DMS153 treated with DMSO at 0.1 percent for 48 hours (cell line): ENCODE measurements at regions not wholly inside any gene's neighbourhood (a gene's known extent, or its start where the extent isn't known, plus 50 kb on each side); places are given as distances from the start of the nearest gene placed in this dataset.
"Not testable (repeated sequence)": the region's sequence is repeated elsewhere in the genome, so short reads cannot be mapped to it uniquely, and the experiment has no call there.

Experiments used
- DNase-seq: peaks from one replicate; lab custom pipeline; 2025; ENCODE audit not compliant: unreplicated experiment; lab: John Stamatoyannopoulos, UW

DNA sequence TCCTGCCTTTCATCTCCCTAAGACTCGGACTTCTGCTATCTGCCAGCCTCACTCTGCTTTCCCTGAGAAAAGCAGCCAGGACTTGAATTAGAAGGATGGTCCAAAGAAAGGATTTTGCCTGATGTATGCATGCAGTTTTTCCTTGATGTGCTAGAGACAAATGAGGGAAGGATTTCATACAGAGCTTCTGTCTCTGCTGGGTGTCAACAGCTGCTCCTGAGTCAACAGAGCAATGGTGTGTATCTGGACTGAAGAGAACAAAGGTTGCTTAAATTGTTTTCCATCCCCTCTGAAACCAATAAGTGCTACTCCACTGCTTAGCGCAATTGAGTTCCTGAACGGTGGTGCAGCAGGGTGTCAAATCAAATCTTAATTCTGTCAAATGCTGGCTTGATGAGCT, 680.6 kb upstream of the C16orf82 start:
- DNase-seq = peak; percentile 9

DNA sequence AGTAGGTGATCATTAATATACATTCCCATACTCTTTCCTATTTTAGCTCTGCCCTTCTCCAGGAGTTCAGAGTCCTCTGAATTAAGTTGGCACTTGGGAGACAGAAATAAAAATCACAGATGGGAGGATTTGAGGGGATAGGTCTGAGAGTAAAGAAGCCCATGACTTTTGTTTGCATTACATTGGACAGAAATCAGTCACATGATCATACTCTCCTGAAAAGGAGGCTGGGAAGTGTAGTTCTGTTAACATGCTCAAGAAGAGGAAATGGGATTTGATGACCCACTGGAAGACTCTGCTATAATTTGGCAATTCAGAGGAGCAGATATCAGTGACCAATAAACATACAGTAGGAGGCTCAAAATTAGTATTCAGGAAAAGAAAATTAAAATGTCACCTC, 674.9 kb upstream of the C16orf82 start:
- no peak for DNase-seq

DNA sequence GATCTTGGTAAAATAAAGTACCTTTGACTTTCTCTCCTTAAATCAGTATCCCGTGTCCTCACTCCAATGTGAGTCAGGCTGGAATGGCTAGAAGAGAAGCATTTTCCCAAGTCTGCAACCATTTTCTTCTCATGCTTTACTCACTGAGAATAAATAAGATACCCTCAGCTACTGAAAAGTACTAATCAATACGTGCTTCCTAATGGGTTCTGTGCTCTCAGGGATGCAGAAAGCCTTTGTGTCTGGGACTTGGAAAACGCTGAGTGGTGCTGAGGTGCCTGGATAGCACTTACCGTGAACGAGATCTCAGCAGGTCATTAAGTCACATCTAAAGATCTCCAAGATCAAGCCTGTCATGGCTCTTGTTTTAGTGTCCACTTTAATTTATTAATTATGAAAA, 672.3 kb upstream of the C16orf82 start:
- DNase-seq = no peak

DNA sequence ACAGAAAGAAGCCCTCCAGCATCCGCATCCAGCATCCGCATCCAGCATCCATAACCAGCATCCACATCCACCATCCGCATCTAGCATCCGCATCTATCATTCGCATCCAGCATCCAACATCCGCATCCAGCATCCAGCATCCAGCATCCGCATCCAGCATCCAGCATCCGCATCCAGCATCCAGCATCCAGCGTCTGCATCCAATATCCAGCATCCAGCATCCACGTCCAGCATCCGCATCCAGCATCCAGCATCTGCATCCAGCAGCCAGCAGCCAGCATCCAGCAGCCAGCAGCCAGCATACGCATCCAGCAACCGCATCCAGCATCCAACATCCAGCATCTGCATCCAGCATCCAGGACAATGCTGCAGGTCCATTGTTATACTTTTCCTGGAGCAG, 671.0 kb upstream of the C16orf82 start:
- no peak for DNase-seq

DNA sequence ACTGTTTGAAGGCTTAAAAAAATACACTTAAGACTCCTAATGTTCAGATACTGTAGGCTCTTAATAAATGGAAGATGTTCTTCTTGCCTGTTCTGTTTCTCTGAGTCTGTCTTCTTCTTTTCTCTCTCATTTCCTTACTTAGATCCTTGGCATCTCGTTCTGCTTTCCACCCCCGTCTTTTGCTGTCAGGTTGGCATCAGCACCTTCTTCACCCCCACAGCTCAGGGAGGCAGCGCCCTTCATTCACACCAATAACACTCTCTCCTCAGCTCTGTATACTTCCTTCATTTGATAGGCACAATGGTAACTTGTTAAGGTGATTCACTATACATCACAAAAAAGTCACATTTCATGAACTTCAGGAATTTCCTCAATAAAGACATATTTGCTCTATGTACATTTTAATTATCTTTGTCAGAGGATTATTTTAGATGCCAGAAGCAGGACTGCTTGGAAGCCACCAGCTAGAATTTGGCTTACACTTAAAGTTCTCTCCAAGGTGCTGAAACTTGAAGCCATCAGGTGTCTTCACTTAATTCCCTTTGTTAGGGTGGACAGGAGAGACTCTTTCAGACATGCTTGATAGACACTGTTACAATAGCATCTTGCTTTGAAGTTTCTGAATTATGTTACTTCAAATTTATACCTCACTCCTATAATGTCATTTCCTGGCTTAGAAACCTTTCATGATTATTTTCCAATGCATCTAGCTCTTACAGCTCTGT, 670.1 kb upstream of the C16orf82 start:
- DNase-seq = no peak

DNA sequence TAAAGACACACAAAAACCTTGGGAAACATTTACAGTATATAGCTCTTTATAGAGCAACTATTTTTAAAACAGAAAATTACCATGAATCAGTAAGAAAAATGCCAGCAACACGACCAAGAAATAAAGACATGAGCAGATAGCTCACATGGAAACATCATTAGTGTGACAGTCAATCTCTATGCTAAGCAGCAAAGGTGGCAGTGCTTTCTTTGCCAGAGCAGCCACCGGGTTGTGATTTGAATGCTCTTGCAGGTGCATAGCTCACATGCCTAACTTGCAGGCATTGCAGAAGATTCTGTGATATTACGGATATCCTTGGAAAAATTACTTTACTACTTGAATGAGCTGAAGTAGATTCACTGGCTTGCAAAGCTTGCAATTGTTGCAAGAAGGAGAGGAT, 652.9 kb upstream of the C16orf82 start:
- no peak for DNase-seq

DNA sequence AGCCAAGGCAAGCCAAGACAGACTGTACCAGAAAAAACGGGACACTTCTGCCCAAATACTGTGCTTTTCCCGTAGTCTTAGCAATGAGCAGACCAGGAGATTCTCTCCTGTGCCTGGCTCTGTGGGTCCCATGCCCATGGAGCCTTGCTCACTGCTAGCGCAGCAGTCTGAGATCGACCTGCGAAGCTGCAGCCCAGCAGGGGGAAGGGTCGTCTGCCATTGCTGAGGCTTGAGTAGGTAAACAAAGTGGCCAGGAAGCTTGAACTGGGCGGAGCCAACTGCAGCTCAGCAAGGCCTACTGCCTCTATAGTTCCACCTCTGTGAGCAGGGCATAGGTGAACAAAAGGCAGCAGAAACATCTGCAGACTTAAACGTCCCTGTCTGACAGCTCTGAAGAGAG, 647.3 kb upstream of the C16orf82 start:
- not testable (repeated sequence) for DNase-seq

DNA sequence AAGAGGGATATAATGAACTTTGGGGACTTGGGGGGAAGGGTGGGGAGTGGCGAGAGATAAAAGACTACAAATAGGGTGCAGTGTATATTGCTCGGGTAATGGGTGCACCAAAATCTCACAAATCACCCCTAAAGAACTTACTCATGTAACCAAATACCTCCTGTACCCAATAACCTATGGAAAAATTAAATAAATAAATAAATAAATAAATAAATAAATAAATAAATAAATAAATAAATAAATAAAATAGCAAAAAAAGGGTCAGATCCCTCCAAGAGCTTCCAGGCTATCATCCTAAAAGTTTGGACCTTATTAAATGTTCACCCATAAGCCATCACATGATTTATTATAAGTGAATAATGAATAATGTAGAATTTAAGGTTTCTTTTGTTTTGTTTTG, 636.1 kb upstream of the C16orf82 start:
- DNase-seq = no peak

DNA sequence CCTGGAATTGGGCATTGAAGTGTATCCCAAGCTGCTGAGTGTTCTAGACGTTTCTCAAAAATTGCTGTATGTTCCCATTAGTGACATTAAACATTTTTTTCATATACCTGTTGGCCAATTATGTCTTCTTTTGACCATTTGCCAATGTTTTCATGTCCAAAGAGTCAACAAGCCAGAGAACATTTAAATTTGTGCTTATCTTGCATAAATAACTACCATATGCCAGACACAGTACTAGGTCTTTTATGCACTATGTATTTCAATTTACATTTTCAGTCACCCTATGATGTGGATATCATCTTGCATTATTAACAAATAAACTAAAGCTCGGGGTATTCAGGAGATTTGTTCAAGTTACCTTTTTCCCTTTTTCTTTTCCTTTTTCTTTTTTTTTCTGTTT, 632.9 kb upstream of the C16orf82 start:
- no peak for DNase-seq

DNA sequence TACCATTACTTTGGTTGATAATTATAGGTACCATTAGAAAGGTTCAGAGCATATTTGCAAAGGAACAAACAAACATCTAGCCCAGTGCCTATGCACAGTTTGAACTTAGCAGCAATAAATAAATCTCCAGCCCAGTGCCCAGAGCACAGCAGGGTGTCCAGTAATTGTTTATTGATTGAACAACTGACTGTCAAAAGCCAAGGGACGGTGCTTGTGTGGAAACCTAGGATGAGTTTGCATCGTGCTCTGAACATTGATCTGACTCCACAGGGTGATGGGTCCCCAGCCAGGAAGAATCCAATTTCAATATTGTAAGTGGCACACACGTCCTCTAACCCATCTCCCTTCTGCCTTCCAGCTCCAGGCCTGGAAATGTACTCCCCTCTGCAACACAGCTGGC, 625.5 kb upstream of the C16orf82 start:
- no peak for DNase-seq

DNA sequence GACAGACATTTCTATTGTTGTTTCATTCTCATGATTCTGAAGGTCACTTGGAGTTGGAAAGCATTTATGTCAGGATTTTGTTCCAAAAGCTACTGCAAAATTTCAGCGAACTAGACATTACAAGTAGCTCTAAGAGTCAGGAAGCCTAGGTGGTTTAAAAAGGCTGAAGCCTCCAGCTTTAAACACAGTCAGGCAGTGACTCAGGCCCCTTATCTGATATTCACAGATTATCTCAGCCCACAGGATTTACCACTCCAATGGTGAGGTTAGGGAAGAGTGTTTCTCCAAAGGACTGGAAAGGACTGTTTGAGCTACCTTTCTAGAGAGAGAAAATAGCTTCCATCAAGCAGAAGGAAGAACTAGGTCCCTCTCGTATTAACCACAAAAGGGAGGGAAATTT, 624.4 kb upstream of the C16orf82 start:
- DNase-seq = no peak

DNA sequence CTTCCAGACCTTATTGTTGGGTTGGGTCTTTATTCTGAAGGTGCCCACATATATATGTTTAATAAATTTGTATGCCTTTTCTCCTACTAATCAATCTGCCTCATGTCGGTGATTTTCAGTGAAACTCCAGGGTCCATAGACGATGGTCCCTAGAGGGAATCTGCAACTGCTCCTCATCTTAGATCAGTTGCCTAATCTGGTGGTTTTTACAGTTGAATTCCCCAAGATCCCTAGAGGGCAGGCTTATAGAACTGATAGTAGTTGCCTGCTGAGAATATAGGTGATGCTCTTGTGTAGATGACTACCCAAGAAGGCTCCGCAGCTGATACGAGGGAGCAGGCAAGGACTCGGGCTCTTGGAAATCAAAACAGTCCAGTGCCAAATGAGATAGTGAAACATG, 619.2 kb upstream of the C16orf82 start:
- no peak for DNase-seq

DNA sequence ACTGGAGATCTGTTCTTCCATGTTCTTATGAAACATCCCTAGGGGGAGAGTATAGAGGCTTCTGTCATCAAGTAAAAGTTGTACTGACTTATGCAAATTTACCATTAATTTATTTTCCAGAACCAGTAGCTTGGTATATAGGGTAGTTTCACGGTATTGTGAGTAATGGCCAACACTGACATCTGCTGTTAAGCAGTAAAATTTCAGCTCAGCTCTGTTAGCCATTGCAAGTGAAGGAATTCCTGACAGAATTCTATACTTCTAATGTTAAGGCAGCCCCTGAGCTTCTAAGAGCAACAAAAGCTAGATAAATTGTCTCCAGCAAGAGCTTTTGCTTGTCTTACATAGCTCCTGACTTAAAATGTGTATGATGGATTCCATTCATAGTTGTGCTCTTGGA, 613.5 kb upstream of the C16orf82 start:
- DNase-seq = no peak

DNA sequence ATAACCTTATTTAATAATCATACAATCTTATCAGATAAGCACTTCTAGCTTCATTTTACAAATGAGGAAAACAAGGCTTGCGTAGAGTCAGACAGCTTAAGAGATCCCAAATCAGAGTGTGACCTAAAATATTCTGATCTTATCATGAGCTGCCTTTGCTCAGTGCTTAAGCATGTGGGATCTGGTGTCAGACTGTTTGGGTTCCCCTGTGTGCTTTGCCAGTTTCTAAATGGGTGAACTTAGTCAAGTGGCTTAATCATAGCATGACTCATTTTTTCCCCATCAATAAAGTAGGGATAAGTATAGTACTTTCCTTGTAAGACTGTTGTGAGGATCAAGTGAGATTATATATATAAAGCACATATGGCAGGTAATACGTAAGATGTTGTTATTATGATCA, 612.6 kb upstream of the C16orf82 start:
- no peak for DNase-seq

DNA sequence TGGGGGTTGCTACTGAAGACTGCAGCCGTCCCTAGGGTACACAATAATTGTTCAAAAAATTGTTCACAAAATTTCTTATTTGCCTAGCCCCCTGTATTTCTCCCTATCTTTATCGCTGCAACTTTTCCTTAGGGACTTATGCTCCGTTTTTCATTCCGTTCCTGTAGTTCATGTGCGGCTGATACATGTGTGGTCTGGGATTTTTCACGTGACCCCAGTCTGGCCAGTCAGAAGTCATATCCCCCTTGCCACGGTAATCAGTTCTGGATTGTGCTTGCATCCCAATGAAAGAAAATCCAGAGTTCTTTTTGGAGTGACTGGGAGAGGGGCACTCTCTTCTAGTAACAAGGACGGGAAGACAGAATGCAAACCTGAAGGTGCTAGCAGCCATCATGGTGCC, 610.7 kb upstream of the C16orf82 start:
- no peak for DNase-seq

DNA sequence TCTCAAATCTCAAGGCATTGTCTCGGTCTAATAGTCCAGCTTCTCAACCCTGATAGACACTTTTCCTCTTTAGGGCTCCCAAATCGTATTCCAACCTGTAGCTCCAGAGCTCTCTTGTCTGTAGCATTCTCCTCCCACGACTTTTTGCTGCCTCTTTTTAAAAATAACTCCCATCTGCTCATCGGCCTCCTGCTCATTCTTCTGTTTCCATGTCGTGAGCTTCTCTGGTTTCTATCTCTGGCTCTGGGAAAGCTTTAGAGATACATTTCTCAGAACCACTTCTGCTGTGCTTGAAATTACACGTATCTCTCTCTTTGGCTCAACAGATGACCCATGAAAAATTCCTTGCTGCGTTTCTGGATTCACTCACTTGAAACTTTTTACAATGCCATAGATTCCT, 609.6 kb upstream of the C16orf82 start:
- no peak for DNase-seq

DNA sequence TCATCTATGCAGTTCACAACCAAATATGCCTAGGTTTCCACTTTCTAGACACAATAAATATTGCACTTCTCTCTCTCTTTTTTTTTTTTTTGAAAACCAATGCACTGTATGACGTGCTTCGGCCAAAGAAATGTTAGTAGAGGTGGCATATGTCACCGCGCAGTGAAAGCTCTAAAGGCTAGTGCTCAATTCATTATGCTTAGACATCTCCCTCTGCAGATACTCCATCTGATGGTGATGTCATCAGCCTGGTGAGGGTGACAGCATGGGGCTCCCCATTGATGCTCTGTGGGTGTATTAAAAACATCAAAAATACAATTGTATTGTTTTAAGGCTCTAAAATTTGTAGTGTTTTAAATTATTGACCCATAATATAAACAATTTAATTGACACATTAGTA, 608.8 kb upstream of the C16orf82 start:
- no peak for DNase-seq

DNA sequence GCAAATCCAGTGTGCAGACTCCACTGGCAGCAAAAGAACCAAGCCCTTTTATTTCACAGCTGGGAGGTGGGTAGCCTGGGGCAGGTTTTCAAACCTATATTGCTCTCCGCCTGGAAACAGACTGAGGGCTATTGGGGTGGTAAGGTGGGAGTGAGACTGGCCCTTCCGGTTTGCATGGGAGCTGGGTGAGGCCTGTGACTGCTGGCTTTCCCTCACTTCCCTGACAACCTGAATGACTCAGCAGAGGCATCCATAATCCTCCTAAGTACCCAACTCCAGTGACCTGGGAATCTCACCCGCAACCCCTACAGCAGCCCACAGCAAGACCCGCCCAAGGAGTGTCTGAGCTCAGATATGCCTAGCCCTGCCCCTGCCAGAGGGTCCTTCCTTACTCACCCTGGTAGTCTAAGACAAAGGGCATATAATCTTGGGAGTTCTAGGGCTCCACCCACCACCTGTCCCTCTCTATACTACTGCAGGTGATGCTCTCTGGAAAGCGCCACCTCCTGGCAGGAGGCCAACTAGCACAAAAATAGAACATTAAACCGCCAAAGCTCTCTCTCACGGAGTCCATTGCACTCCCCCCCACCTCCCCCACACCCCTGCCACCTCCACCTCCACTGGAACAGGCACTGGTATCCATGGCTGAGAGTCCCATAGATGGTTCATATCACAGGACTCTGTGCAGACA, 602.0 kb upstream of the C16orf82 start:
- DNase-seq = no peak

DNA sequence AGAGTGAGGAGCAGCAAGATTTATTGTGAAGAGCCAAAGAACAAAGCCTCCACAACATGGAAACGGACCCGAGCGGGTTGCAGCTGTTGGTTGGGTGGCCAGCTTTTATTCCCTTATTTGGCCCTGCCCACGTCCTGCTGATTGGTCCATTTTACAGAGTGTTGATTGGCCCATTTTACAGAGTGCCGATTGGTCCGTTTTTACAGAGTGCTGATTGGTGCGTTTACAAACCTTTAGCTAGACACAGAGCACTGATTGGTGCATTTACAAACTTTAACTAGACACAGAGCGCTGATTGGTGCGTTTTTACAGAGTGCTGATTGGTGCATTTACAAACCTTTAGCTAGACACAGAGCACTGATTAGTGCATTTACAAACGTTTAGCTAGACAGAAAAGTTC, 592.3 kb upstream of the C16orf82 start:
- DNase-seq = not testable (repeated sequence)

DNA sequence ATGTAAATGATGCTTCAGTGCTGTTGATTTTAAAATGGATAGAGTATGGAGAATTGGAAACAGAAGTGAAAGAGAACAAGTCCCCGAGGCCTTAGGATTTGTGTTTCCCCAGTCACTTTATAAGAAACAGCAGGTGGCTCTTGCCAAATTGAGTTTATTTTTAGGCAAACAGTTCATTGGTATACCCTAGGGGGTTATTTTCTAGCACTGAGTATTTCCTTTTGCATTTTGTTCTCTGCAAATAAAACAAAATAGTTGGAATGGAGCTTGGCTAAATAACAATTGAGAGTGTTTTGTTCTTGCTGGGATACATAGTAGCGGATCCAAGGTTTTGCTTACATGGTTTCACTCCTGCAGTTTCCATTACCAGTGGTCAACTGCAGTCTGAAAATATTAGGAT, 591.1 kb upstream of the C16orf82 start:
- DNase-seq = no peak

DNA sequence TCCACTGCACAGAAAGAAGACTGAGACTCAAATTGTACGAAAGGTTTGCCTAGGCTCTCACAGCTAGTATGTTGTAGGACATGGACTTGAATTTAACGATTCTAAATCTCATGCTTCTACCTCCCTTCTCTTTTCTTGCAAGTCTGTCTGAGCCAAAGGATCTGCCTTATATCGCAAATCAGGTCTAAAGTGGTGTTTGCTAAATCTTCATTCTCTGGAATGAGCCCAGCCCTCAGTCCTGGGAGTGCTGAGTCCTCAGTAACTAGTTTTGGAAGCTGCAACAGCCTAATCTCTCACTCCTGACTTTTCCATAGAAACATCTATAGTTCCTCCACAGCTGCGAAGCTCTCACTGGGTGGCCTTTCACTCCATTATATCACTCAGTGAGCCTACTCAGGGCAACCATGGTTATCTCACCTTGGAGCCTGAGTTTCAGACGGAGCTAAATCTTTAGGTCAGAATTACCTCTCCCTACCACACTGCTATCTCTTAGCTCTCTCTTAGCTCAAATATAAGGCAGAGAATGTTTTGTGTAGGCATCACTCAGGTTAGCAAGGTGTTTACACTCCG, 575.5 kb upstream of the C16orf82 start:
- no peak for DNase-seq

DNA sequence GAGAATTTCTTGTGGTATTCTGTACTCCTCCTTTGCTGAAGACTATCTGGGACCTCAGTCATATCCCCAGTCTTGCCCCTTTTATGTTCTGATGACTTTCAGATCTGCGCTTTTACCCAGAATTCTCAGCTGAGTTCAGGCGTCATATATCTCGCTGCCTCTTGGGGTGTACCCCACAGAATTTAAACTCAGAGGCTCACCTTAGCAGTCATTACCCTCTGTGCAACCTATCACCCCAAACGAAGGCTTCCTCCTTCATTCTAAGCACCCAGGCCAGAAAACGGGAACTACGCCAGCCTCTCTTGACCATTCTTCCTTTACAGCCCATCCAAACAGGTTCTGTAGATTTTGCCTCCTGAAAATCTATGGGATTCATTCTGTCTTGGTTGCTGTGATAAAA, 574.8 kb upstream of the C16orf82 start:
- DNase-seq = no peak

DNA sequence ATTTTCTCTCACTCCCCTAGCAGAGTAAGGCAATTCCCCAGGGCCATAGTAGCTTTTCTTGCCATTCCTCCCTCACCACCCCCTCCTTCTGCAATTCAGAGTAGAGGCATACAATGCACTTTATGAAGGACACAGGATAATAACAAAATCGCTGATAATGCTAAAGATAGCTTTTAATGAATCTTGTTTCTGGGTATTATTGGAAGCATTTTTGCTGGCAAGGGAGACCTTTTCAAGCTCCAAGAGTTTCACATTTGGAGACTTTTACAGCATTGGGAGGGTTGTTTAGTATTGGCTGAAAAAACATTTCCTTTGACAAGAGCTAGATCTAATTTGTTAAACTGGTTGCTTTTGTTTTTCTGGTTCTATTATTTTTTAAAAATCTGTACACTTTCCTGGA, 573.0 kb upstream of the C16orf82 start:
- DNase-seq = no peak
